ENCODE measurements at regions not wholly inside any gene's neighbourhood (a gene's known extent, or its start where the extent isn't known, plus 50 kb on each side); places are given as distances from the start of the nearest gene placed in this dataset.
"Not testable (repeated sequence)": the region's sequence is repeated elsewhere in the genome, so short reads cannot be mapped to it uniquely, and the experiment has no call there.

DNA sequence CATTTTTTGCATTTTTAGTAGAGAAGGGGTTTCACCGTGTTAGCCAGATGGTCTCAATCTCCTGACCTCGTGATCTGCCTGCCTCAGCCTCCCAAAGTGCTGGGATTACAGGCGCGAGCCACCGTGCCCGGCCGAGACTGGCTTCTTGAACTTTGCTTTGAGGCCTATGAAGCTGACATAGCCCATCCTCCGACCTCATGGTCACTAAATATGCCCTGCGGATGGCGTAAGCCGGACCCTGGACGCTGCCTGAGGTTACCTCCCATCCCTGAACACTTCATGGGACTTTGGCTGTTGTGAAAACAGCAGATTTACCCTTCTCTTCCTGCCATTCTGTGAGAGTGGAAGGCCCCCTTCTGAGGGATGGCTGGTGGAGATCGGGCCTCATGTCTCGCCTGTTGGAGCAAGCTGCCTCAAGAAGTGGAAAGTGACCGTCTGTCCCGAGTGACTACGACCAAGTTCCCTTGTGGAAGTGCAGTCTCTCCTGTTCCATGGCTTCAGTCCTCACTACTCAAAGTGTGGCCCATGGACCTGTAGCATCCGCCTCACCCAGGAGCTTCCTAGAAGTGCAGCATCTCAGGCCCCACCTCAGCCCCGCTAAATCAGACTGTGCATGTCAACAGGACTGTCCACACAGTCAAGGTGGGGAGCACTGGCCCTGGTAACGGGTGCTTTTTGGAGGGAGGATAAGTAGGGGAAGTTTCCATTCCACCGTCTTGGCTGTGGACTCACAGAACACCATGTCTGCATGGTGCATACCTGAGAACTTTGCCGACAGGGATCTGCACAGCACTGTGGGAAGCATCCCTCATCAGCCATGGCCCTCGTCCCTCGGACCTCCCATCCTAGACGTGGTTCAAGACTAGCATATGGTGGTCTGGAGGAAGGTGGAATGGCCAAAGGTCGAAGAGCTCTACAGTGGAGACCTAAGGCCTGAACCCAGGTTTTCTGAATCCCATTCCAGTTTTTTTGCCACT, 210.5 kb upstream of the SHH start:
- no peak for DNase-seq

DNA sequence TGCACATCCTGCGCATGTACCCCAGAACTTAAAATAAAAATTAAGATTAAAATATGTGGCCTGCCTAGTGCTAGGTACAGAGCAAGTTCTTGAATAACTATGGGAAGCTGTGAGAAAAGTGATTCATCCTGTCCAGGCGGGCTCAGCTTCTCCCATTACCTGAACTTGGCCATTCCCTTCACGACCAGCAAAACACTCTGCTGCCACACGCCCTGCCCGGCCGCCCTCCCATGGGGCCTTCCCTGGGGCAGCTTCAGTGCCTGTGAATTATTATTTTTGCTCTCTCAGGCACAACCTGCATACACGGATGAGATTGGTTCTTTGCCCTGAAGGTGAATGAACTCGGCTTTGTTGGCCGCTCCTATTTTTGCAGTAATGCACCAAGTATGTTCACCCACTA, 209.2 kb upstream of the SHH start:
- DNase-seq: no peak

DNA sequence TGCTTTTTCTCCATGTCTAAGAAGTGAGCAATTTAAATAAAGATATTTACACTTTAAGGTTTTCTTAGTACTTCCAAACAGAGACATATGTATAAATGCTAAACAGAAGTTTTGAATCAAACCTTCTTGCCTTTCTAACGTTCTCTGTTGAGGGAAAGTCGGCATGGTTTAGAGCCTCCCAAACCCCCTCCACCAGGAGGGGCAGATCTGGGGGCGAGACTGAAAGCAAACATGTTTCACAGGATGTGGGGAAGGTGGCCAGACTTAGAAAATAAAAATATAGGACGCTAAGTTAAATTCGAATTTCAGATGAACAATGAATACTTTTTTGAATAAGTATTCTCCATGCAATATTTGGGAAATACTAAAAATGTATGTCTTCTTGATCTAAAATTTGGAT, 208.3 kb upstream of the SHH start:
- DNase-seq: no peak

DNA sequence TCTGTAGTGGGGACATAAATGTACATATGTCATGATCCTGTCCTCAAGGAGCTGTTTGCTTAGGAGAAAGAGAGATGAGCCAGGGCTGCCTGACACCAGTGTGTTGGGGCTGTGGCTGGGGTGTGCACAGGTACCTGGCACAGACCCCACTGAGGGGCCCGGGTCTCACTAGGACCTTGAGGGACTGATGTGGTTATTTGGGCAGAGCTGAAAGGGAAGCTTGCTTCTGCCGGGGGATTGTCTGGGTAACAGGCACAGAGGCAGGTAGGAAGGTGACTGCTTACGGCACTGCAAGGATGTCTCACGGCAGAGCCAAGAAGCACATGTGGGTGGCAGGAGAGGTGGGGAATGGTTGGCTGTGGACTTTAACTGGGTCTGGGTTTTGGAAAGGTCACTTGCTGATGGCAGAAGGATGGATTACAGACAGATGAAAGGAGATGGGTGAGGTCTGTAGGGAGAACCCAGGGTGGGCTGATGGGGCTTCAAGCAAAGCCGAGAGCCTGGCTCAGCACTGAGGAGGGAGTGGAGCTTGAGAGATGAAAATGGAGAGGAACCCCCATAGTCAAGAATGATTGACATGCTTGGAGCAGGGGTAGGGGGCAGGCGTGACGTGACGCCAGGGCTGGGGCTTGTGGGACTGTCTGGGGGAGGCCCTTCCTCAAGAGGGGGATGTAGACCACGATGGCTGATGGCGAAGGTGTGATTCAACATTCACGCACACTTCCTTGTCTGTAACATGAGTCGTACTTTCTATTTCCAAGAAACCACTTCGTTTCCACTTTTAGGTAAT, 207.7 kb upstream of the SHH start:
- DNase-seq: no peak

DNA sequence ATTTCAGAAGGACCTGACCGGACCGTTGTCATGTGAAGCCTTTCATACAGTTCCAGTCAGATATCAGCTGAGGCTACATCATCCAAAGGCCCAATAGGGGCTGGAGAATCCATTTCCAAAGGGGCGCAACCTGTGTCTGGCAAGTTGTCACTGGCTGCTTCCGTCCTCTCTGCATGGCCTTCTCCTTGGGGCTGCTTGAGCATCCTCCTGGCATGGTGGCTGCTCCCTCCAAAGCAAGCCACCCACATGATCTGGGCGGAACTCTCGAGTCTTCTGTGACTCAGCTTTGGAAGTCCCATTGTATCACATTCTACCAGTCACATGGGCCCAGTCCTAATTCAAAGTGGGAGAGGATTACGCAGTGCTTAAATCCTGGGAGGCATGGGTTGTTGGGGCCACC, 207.0 kb upstream of the SHH start:
- DNase-seq: no peak

DNA sequence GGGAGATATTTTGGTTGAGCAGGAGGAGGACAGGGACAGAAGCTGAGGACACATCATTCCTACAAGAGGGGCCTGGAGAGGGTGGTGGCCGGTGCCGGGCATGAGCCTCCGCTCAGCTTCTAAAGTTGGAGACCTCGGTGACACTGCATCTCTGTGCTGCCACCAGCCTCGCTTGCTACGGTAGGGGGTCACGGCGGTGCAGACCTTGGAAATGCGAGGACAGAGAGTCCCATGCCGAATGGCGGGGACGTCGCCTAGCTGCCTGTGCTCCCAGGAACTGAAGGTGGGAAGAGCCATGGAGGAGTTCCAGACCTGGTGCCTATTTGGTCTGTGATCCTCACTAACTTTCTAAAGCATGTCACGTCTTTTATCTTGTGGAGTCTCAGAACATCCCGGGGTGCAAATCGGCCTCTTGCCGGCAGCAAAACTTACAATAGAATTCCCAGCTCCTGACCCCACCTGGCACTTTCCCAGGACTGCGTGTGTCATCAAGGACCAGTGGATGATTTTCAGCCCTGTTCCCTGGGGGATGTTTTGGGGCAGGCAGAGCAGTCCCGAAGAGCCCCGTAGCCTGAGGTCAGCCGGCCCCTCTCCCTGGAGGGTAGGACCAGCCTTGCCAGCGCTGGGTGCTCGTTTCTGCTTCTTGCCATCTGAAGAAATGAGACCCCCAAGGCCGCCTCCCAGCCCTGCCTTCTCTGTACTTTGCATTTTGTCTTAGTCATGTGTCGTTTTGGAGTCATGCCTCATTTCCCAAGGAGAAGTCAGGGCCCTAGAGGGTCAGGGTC, 205.8 kb upstream of the SHH start:
- DNase-seq: no peak

DNA sequence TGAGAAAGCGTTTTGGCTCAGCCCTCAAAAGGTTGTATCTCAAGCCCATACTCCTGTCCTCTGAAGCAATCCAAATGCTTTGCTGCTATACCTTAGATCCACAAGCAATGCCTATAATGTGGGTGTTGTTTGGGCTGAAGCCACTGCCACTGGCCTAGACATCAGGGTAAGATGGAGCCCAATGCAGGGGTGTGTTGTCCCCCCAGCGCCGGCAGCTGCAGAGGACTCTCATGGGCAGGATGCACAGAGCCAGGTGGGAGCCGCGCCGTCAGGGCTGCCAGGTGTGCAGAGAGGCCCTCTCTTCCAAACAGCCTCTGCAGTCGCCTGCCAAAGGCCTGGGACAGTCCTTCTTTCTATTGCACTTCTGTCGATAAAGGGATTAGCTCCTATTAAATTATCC, 205.2 kb upstream of the SHH start:
- DNase-seq: no peak

DNA sequence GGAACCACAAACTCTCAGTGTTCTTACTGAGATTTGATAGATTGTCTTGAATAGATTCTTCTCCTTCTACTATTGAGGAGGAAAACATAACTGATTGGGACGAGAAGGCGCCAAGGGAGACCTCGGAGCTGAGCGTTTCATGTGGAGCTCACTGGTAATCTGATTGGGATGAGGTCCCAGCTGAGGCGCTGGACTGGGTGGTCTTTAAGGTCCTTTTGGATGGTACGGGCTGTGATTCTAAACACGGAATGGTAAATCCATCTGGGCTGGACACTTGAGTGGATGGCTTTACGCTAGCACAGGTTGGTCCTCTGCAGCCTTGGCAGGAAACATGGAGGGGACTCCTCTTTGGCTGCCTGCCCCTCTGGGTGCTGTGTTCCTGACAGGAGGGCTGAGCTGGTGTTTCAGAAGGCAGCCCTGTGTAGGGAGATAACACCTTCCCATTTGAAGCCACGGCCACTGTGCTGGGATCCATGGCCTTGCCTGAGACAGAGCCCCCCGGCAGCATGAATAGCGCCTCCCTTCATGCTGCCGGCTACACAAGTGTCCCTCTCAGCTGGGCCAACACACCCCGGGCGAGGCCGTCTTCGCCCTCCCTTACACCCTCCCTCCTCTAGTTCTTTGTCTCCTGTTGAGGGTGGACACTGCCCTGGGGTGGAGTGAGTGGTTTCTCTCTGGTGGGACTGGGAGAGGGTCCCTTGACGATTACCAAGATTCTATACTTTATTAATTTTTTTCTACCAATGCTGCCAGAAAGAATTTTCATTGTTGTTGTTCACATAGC, 203.2 kb upstream of the SHH start:
- no peak for DNase-seq

DNA sequence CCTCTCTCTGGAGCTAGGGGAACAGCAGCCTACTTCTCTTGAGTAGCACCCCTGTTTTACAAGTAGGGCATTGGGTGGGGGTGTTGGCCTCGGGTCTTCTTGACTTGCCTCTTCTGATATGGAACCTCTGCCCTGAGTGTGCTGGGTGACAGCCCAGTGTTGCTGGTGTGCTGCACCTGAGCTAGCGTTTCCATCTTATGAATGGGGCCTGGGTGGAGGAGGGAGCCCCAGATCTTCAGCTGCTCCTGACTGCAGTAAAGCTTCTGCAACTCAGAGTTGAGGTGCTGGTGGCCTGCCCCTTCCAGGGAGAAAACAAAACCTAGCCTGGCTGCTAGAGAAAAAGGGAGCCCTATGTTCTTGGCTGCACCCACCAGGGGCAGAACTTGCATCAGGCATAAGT, 202.5 kb upstream of the SHH start:
- DNase-seq: no peak

DNA sequence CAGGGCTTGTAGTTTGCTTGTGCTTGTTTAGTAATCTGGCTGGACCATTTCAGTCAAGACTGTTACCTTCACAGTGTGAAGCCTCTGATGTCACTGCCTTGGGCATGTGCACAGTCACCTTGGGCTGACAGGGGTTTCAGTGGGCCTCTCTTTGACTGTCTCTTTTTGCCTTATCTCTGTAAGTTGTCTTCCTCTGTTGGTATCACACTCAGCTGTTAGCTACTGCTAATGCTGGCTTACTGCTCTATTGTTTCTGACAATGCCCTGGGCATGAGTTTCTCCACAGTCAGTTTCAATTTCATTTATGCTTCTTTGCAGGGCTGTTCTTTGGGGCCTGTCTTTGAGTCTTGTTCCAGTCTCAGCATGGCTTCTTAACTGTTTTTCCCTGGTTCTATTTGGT, 201.9 kb upstream of the SHH start:
- DNase-seq: no peak

DNA sequence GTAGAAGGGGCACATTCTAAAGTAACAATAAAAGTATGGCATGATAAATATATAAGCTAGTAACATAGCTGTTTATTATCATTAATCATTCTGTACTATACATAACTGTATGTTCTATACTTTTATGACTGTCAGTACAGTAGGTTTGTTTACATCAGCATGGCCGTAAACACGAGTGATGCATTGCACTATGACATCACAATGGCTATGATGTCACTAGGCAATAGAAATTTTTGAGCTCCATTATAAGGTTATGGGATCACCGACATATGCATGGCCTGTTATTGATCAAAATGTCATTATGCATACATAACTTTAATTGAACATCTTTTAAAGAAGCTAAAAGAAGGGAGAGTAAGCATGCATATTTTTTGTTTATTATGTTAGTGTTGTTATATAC, 200.1 kb upstream of the SHH start:
- no peak for DNase-seq

DNA sequence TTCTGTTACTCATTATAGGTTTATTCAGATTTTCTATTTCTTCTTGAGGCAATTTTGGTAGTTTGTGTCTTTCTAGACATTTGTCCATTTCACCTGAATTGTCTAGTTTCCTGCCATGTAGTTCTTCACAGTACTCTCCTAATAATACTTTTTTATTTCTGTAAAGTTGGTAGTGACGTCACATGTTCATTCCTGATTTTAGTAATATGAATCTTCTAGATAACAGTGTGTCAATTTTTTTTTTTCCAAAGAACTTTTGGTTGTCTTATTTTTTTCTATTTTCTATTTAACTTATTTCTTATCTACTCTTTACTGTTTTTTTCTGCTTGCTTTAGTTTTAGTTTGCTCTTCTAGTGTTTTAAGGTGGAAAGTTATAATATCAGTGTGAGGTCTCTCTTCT, 197.3 kb upstream of the SHH start:
- no peak for DNase-seq

DNA sequence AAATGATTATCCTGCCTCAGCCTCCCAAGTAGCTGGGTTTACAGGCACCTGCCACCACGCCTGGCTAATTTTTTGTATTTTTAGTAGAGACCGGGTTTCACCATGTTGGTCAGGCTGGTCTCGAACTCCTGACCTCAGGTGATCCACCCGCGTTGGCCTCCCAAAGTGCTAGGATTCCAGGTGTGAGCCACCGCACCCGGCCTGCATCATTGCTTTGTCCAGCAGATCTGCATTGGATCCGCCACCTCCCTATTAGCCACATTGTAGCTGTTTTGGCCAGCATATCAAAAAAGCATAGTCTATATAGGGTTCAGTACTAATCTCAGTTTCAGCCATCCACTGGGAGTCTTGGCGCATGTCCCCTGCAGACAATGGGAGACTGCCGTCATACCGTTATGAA, 194.6 kb upstream of the SHH start:
- not testable (repeated sequence) for DNase-seq

DNA sequence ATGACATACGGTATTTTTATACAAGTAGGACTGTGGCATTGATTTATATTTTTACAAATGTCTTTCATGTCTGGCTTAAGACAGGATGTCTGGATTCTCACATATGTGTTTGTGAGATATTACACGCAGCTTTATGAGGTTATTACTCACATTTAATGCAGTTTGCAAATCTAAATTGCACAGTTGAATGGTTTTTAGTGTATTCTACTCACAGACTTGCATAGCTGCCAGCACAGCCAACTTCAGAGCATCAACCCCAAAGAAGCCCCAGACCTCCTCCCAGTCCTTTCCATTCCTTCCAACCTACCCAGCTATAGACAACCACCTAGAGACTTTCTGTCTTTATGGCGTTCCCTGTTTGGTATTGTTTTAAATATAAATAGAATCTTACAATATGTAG, 193.8 kb upstream of the SHH start:
- no peak for DNase-seq

DNA sequence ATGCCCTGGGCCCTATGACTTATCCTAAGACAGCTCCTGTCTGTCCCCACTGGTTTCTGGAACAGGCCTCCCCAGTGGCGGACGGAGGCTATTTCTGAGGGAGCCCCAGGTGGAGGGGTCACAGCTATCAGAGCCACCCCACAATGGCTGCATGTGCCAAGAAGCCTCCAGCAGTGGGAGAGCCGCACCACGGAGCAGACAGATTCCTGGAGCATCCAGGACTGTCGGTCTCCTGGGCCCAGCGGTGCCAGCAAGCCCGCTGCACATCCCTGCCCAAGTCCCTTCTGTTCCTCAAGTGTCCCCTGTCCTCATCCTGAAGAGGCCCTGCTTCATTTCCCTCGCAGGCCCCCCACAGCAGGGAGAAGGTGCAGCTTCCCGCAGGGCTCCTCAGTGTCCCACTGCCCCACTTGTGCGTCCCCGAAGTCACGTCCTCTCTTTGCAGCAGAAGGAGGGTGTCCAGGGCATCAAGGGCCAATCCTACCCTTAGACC, 193.0 kb upstream of the SHH start:
- DNase-seq: no peak

DNA sequence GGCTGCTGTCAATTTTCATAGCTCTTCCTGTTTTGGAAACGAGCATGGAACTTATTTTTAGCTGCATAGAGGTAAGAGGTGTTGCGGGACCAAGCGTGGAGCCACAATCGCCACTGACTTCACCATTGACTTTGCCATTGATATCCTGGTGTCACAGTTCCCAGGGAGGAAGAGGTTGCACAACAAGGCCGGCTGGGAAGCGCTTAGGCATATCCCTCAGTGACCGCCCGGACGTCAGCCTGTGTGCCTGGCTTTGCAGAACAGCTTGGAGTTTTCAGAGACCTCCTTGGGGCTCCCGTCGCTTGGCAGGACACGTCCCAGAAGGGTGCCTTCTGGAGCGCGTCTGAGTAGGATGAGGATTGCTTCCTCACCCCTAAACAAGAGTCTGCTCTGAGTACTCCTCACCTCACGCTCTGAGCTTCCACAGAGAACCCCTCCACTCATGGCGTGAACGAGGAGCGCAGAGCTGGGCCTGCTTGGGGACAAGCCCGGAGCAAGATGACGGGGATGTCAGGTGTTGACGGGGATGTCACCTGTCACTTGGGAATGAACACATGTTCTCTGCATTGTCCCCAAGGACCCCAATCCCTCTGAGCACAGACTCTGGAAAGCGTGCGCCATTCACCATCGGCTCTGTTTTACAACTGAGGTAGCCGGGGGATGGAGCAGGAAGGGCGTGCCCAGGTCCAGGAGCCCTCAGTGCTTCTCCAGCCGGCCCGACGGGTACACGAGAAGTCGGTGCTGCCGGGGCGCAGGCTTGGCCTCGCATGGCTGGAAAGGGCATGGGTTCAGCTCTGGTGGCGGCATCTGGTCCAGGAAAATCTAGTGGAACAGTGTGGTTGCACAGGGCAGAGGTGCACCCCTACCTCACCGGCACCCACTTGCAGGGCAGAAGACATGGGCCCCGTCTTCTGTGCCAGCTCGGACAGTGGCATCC, 192.3 kb upstream of the SHH start:
- no peak for DNase-seq

DNA sequence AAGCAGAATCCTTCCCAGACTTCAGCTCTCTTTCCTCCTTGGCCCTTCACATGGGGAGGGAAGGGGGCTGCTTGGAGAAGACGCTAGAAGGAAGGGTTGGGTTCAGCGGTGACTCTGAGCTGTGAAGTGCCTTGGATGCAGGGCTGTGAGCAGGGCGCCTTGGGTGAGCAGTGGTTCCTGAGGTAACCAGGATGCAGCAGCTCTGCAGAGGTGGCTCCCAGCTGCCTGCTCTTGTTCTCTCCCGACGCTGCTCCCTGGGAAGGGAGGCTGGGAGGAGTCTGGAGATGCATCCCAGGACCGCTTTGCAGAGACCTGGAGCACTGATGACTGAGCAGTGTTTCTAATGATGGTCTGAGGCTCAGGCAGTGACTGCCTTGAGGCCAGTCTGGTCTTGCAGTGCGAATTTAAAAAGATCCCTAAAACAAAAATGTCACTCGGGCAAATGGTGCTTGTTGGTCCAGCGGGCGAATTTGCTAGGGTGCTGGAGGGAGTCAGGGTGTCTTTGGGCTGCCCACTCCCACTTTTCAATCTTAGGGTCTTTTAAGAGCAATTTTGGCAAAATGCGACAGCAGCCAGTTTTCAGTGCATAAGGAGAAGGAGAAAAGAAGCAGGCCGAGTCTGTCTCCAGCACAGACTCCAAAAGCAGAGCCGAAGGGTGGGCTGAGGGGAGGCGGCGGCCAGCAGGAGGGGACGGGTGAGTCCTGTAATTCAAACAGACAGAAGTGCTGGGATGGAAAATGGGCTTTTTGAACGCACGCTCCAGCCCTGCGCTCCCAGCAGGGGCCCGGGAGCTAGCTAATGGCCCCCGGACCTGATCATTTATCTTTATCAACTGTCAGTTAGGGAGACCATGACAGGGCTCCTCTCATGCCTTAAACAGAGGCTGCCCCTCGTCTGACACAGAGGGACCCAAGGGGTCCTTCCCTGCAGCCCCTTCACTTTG, 191.2 kb upstream of the SHH start:
- DNase-seq: no peak

DNA sequence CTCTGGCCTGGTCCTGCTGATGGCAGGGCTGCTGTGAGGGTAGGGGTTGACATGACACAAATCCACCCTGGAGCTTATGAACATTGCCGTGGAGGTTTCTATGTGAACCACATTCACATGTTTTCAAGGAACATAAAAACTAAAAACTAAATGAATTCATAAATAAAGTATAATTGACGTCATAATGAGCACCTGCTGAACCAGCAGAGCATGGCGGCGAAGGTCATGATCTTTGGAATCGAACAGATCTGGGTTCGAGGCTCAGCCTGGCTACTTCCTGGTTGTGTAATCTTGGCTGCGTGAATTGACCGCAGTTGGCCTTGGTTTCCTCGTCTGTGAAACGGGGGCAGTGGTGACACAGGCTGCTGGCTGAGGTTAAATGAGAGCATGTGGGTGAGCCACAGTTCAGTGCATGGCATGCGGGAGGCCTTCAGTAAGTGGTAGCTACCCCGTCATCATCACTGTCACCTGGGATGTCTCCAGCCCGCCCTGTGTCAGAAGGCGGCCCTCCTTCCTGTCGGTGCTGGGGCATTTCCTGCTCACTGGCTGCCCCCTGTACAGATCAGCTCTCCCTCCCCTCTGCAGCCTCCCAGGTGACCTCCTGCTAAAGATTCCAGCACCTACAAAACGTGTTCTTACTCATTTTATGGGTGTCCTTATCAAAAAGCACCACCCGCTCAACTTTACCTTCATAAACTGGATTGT, 190.3 kb upstream of the SHH start:
- DNase-seq: no peak

DNA sequence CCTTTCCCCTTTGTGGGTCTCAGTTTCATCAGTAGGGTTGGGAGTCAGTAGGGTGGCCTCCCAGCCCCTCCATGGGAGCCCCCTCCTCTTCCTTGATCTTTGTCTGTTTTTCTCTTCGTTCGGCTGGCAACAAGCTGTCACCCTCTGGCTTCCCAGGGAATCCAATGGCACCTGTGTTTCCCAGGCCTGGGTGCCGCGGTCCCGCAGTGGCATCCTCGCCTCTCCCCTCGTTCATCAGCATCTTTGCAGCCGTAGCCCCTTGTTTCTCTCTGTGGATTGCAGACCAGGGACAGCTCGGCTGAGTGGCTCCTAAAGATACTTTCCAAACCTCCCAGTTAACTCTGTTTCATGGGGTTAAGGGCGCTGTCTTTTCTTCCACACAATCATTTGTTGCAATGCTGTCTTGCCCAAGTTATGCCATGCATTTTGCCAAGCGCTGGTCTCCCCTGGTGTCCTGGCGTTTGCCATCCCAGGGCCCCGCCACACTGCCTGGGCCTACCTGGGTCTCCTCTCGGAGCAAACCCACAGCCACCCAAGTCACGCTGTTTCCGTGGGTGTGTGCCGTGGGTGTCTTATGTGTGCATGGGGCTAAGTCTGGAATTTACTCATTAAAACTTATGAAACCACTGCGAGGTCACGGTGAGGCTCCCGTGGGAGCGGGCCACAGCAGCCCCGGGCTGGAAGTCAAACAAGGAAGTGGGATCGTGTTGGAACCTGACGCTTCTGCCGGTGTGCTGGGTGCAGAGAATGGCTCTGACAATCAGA, 189.4 kb upstream of the SHH start:
- no peak for DNase-seq

Data from NCI-H1417 treated with DMSO at 0.1 percent for 48 hours (cell line).